ENCODE measurements at regions not wholly inside any gene's neighbourhood (a gene's known extent, or its start where the extent isn't known, plus 50 kb on each side); places are given as distances from the start of the nearest gene placed in this dataset.

DNA sequence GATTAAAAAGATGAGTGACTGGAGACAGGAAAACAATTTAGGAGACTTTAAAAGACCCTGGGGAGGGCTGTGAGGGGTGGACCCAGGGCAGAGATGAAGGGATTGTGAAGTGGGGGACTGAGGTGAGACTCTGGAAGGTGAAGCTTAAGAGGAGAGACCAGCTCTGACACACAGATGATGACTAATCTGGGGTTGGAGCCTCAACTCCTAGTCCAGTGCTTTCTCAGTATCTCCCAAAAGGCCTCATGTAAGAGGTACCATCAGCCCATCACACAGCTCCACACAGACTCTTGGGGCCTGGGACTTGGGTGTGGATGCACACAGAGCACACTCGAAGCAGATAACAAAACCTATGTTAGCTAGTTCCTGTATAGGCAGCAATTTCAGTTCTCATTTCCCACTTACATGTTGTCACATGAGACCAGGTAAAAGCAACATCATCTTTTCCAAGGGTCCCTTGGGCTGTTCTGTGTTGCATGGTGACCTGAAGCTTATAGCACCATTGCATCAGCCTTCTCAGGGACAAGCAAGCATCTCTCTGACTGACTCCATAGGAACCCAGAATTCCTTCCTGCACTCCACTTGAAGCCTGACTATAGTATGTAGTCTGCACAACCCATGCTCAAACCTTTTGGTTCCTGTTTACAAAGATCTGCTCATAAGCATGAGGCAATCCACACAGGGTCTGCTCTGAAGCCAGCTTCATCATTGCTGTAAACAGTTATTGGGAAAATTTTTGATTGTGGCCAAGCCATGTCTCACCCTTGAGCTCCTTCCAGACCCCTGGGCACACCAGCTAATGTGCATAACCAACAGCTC lies 88.6 kb upstream of the MYCBP2 start:
- TF ChIP-seq, protein P1, sequence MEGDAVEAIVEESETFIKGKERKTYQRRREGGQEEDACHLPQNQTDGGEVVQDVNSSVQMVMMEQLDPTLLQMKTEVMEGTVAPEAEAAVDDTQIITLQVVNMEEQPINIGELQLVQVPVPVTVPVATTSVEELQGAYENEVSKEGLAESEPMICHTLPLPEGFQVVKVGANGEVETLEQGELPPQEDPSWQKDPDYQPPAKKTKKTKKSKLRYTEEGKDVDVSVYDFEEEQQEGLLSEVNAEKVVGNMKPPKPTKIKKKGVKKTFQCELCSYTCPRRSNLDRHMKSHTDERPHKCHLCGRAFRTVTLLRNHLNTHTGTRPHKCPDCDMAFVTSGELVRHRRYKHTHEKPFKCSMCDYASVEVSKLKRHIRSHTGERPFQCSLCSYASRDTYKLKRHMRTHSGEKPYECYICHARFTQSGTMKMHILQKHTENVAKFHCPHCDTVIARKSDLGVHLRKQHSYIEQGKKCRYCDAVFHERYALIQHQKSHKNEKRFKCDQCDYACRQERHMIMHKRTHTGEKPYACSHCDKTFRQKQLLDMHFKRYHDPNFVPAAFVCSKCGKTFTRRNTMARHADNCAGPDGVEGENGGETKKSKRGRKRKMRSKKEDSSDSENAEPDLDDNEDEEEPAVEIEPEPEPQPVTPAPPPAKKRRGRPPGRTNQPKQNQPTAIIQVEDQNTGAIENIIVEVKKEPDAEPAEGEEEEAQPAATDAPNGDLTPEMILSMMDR (IDR thresholded peaks at IDR 0.05): no peak
- no peak for TF ChIP-seq EZH2 (IDR thresholded peaks at IDR 0.05)
